HG03565 (cell line): ENCODE measurements at regions not wholly inside any gene's neighbourhood (a gene's known extent, or its start where the extent isn't known, plus 50 kb on each side); places are given as distances from the start of the nearest gene placed in this dataset.

ENCODE experiments used
- ATAC-seq: cut with Tn5 transposase; IDR thresholded peaks from one replicate; pipeline ENCODE4 v1.9.1; 2021; ENCODE audit warnings: mild to moderate bottlenecking, moderate library complexity; ENCODE audit not compliant: unreplicated experiment

- no peak for ATAC-seq
Observed at GRCh38 chrX:97666890-97667289, 783.2 kb downstream of the RPA4 start.

GRCh38 chrX:97668126-97668525, 784.4 kb downstream of the RPA4 start:
- ATAC-seq = no peak

- ATAC-seq = no peak
Observed at GRCh38 chrX:97672138-97672537, 788.4 kb downstream of the RPA4 start.

GRCh38 chrX:97672608-97673007, 788.9 kb downstream of the RPA4 start:
- no peak for ATAC-seq

GRCh38 chrX:97673135-97673534, 789.4 kb downstream of the RPA4 start:
- ATAC-seq = no peak

GRCh38 chrX:97682991-97683840, 799.5 kb downstream of the RPA4 start:
- no peak for ATAC-seq

- ATAC-seq = no peak
Observed at GRCh38 chrX:97685753-97686152, 802.0 kb downstream of the RPA4 start.

- no peak for ATAC-seq
Observed at GRCh38 chrX:97691901-97692455, 808.3 kb downstream of the RPA4 start.

GRCh38 chrX:97692575-97692974, 808.9 kb downstream of the RPA4 start:
- no peak for ATAC-seq

- ATAC-seq = no peak
Observed at GRCh38 chrX:97700547-97700946, 816.8 kb downstream of the RPA4 start.

- ATAC-seq = no peak
Observed at GRCh38 chrX:97704474-97704873, 820.8 kb downstream of the RPA4 start.

GRCh38 chrX:97704881-97705280, 821.2 kb downstream of the RPA4 start:
- ATAC-seq = no peak

- ATAC-seq = no peak
Observed at GRCh38 chrX:97705936-97706335, 822.2 kb downstream of the RPA4 start.

- no peak for ATAC-seq
Observed at GRCh38 chrX:97714072-97714471, 830.4 kb downstream of the RPA4 start.

- no peak for ATAC-seq
Observed at GRCh38 chrX:97728215-97728614, 844.5 kb downstream of the RPA4 start.

- no peak for ATAC-seq
Observed at GRCh38 chrX:97740044-97740443, 856.3 kb downstream of the RPA4 start.

GRCh38 chrX:97740886-97741285, 857.2 kb downstream of the RPA4 start:
- ATAC-seq = no peak

GRCh38 chrX:97743014-97743413, 859.3 kb downstream of the RPA4 start:
- no peak for ATAC-seq

- no peak for ATAC-seq
Observed at GRCh38 chrX:97747346-97747745, 863.6 kb downstream of the RPA4 start.

- no peak for ATAC-seq
Observed at GRCh38 chrX:97751016-97751415, 867.3 kb downstream of the RPA4 start.

GRCh38 chrX:97751735-97752134, 868.0 kb downstream of the RPA4 start:
- no peak for ATAC-seq

- ATAC-seq = no peak
Observed at GRCh38 chrX:97756879-97757278, 873.2 kb downstream of the RPA4 start.

- ATAC-seq = no peak
Observed at GRCh38 chrX:97763391-97763790, 879.7 kb downstream of the RPA4 start.
